Esophagus muscularis mucosa (tissue), 4 donors: ENCODE measurements at regions not wholly inside any gene's neighbourhood (a gene's known extent, or its start where the extent isn't known, plus 50 kb on each side); places are given as distances from the start of the nearest gene placed in this dataset.

Experiments
- DNase-seq: peaks from one replicate; pipeline ENCODE4 v3.0.0-alpha.2; 2017; ENCODE audit errors: extremely low spot score
- H3K27ac ChIP-seq, 4 donors: fragments of 200-600 bp; sonication (generic); replicated peaks in 1 of 4; 1 replicate in 3 of 4; 2 replicates in 1 of 4; pipeline ENCODE4 v1.5.1; 2016 to 2019; ENCODE audit warnings: mild to moderate bottlenecking in 1 of 4
- H3K27me3 ChIP-seq, 4 donors: fragments of 200-600 bp; sonication (generic); one replicate each; pipeline versions ENCODE4 v1.5.1 to v1.6.0; 2016 to 2019
- H3K36me3 ChIP-seq, 4 donors: fragments of 200-600 bp; sonication (generic); one replicate each; pipeline ENCODE4 v1.5.1; 2016 to 2019
- H3K4me1 ChIP-seq, 4 donors: fragments of 200-600 bp; sonication (generic); one replicate each; pipeline ENCODE4 v1.5.1; 2016 to 2019
- H3K4me3 ChIP-seq, 4 donors: fragments of 200-600 bp; sonication (generic); 1 replicate in 2 of 4; 2 replicates in 2 of 4; pipeline ENCODE4 v1.5.1; 2016 to 2019; ENCODE audit warnings: mild to moderate bottlenecking in 4 of 4, moderate library complexity in 1 of 4
- H3K9me3 ChIP-seq, 4 donors: fragments of 200-600 bp; sonication (generic); 1 replicate in 3 of 4; 2 replicates in 1 of 4; pipeline ENCODE4 v1.5.1; 2016 to 2019
- EP300 ChIP-seq: sonication (generic); formaldehyde crosslinking; IDR thresholded peaks from one replicate; pipeline ENCODE4 v1.6.1; 2017; ENCODE audit warnings: antibody characterized with exemption
- POLR2A ChIP-seq: fragments of 450-650 bp; IDR thresholded peaks from one replicate; pipeline ENCODE4 v1.6.1; 2017; ENCODE audit warnings: antibody characterized with exemption, moderate library complexity, mild to moderate bottlenecking, low read depth
- POLR2AphosphoS5 ChIP-seq, 2 donors: sonication (generic); formaldehyde crosslinking; IDR thresholded peaks; one replicate each; pipeline ENCODE4 v1.6.1; 2017; ENCODE audit warnings: antibody characterized with exemption in 2 of 2
- WGBS: methylation state at CpG from one replicate; pipeline ENCODE4 v1.1.5; 2018; 5-methylcytosine and 5-hydroxymethylcytosine counted together
- intact Hi-C: fragments of 100-400 bp; cut with DNase I; formaldehyde crosslinking; loops from one replicate; pipeline ENCODE4 v1.15.1; 2023
- TF ChIP-seq, protein P1 (sequence below), 3 experiments: fragments of 200-600 bp in 2 of 3; fragments of 450-650 bp in 1 of 3; sonication (generic) in 2 of 3; IDR thresholded peaks; one replicate each; pipeline ENCODE4 v1.5.1; 2017 to 2019; ENCODE audit warnings: antibody characterized with exemption in 3 of 3, mild to moderate bottlenecking in 2 of 3, moderate library complexity in 1 of 3

DNA sequence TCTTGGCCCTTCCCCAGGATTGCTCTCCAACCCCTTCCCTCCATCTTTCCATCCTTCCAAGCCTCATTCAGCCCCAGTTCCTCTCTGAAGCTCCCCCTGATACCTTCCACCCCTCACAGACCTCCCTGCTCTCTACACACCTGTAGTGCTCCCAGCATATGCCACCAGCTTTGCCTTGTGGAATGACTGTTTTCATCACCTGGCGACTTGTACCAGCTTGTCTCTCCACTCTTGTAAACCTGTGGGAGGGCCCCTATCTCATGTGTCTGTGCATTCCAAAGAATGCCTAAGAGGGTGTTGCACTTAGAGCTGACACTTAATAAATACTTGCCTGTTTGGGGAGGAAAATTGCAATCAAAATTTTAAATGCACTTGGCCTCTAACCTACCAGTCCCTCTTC, 198.7 kb downstream of the BCL11A start:
- no peaks in the 10 kb centered on the region for H3K36me3 ChIP-seq
- H3K27ac ChIP-seq: no peak overlapping the region
- no peak overlapping the region for H3K4me3 ChIP-seq
- TF ChIP-seq POLR2AphosphoS5 (IDR thresholded peaks at IDR 0.05): no peak
- TF ChIP-seq, protein P1, sequence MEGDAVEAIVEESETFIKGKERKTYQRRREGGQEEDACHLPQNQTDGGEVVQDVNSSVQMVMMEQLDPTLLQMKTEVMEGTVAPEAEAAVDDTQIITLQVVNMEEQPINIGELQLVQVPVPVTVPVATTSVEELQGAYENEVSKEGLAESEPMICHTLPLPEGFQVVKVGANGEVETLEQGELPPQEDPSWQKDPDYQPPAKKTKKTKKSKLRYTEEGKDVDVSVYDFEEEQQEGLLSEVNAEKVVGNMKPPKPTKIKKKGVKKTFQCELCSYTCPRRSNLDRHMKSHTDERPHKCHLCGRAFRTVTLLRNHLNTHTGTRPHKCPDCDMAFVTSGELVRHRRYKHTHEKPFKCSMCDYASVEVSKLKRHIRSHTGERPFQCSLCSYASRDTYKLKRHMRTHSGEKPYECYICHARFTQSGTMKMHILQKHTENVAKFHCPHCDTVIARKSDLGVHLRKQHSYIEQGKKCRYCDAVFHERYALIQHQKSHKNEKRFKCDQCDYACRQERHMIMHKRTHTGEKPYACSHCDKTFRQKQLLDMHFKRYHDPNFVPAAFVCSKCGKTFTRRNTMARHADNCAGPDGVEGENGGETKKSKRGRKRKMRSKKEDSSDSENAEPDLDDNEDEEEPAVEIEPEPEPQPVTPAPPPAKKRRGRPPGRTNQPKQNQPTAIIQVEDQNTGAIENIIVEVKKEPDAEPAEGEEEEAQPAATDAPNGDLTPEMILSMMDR (IDR thresholded peaks at IDR 0.05): no peak
- no peak for TF ChIP-seq EP300
- TF ChIP-seq POLR2A: no peak
- H3K4me1 ChIP-seq: no peaks in the 10 kb centered on the region
- DNase-seq: no peak
- no peaks in the 10 kb centered on the region for H3K27me3 ChIP-seq
- intact Hi-C loops: no loop called here
- H3K9me3 ChIP-seq: no peaks in the 10 kb centered on the region
- WGBS: 100% methylated on average over 1 of the region's 1 CpG

DNA sequence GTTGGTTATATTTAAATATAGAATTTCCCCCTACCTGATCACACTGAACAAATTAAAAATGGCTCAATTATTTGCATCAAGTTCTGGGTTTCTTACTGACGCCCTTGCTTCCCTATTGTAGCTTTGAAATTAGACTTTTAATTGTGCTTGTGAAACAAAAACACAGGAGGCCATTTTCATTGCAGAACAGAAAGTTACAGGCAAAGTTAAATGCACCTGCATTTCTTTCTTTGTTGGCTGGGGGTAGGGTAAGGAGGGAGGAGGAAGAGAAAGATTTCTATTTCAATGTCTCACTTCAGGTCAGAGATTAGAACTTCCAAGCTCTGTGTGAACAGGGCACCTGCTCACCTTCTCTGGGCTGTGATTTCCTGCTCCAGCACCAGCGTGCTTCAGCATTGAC, 199.6 kb downstream of the BCL11A start:
- 79% methylated on average over 2 of the region's 2 CpGs for WGBS
- Histone ChIP-seq H3K4me3 (no peak overlapping the region), H3K36me3 (no peaks in the 10 kb centered on the region), H3K4me1 (no peaks in the 10 kb centered on the region), H3K9me3 (no peaks in the 10 kb centered on the region), H3K27ac (no peak overlapping the region), H3K27me3 (no peaks in the 10 kb centered on the region)
- no peak for TF ChIP-seq EP300
- DNase-seq: peak; percentile 26
- intact Hi-C loops: no loop called here

DNA sequence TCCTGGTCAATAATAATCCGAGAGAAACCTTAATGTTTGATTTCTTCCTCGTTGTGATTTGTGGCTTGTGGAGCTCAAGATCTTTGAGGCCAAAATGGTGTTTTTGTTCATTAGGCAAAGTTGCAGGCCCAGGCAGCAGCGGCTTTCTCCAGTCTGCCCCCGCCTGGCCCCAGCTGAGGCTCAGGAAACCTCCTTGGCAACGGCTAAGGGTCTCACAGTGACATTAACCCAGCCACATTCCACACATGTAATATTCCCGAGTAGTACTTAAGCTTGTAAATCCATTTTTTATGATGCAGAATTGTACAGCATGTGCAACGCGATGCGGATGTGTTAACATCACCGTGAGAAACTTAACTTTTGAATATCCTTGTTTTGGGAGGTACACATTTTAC, 200.1 kb downstream of the BCL11A start:
- Histone ChIP-seq H3K36me3 (no peaks in the 10 kb centered on the region), H3K27me3 (no peaks in the 10 kb centered on the region), H3K4me1 (no peaks in the 10 kb centered on the region), H3K9me3 (no peaks in the 10 kb centered on the region), H3K4me3 (no peak overlapping the region), H3K27ac (no peak overlapping the region)
- intact Hi-C loops: no loop called here
- DNase-seq: peak; percentile 78
- 73% methylated on average over 10 of the region's 10 CpGs for whole genome bisulfite sequencing
- TF ChIP-seq EP300: no peak
- no peak for TF ChIP-seq POLR2AphosphoS5 (IDR thresholded peaks at IDR 0.05)
- TF ChIP-seq, protein P1 (IDR thresholded peaks at IDR 0.05): no peak
- TF ChIP-seq POLR2A: no peak

DNA sequence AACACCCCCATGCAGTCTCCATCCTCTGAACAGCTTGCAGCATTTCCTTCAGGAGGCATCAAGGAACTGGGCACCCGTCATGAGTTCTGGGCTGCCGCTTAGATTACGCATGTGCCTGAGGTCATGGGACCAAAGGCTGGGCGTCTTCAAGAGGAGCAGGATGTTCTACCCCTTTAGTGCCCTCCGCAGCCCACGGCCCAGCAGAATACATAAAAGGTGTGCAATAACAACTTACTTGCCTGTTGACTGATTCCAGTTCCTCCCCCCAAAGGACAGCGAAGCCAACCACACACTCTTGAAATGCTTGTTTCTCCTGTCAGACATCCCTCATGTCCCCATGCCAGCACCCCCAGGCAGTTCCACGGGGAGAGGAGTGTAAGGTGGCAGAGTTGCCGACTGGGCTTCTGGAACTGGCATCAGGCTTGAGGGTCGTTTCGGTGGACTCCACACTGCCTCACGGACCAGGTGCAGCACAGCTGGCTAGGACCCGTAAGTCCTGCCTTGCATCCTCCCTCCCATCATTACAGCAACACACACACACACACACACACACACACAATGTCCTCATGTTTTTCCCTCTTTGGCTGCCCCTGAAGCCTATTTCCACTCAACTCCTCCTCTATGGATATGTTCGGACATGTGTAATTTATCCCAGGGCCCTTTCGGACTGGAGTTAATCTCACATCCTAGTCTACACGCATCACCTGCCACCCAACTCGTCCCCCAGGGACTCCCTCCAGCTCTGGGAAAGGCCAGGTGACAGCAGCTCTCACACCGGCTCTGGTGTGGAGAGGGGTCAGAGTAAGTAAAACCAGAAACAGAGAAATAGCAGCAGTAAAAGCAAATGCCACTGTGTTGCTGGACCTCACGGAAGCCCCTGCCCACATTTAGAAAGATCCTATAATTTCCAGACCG, 200.7 kb downstream of the BCL11A start:
- H3K4me3 ChIP-seq: no peak overlapping the region
- H3K36me3 ChIP-seq: no peaks in the 10 kb centered on the region
- DNase-seq: peak; percentile 86
- intact Hi-C loops: no loop called here
- no peaks in the 10 kb centered on the region for H3K27me3 ChIP-seq
- H3K4me1 ChIP-seq: no peaks in the 10 kb centered on the region
- H3K9me3 ChIP-seq: no peaks in the 10 kb centered on the region
- TF ChIP-seq, protein P1 (IDR thresholded peaks at IDR 0.05): no peak
- TF ChIP-seq POLR2A (no peak), POLR2AphosphoS5 (IDR thresholded peaks at IDR 0.05) (no peak), EP300 (no peak)
- H3K27ac ChIP-seq: no peak overlapping the region
- 90% methylated on average over 19 of the region's 20 CpGs for whole genome bisulfite sequencing

DNA sequence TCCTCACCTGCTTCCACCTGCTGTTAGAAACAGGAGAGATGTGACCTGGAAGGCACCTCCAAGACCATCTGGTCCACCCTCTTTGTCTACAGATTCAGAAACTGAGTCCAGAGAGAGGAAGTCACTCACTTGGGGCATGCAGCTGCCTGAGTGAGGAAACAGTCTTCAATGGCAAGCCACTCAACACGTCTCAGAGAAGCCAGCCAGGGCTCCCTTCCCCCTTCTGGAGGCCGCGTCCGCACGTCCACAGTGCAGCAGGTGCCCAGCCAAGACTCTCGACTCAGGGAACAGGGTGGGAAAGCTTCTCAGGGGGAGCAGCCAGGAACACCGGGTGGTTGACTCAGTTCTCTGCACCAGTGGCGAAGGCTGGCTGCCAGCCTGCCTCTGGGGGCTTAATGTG, 201.7 kb downstream of the BCL11A start:
- Histone ChIP-seq H3K9me3 (no peaks in the 10 kb centered on the region), H3K36me3 (no peaks in the 10 kb centered on the region), H3K27ac (no peak overlapping the region), H3K27me3 (no peaks in the 10 kb centered on the region), H3K4me1 (no peaks in the 10 kb centered on the region), H3K4me3 (no peak overlapping the region)
- TF ChIP-seq, protein P1 (IDR thresholded peaks at IDR 0.05): no peak
- no peak for TF ChIP-seq POLR2AphosphoS5 (IDR thresholded peaks at IDR 0.05)
- TF ChIP-seq POLR2A: no peak
- no peak for TF ChIP-seq EP300
- WGBS: 73% methylated on average over 2 of the region's 8 CpGs
- DNase-seq: peak; percentile 77
- intact Hi-C loops: no loop called here
